PFSK-1 (cell line): ENCODE measurements at regions not wholly inside any gene's neighbourhood (a gene's known extent, or its start where the extent isn't known, plus 50 kb on each side); places are given as distances from the start of the nearest gene placed in this dataset.

Source experiments
- FOXP2 ChIP-seq: optimal IDR thresholded peaks from 2 replicates; pipeline ENCODE3; 2011; ENCODE audit warnings: borderline replicate concordance, control low read depth, inconsistent platforms; ENCODE audit not compliant: insufficient read depth; ENCODE audit errors: extremely low read length, extremely low read depth
- POLR2AphosphoS5 ChIP-seq: IDR thresholded peaks from 2 replicates; pipeline ENCODE4 v1.6.1; 2012; ENCODE audit warnings: low read depth, mild to moderate bottlenecking, control low read depth, low read length, moderate library complexity
- REST ChIP-seq, 2 experiments: IDR thresholded peaks; 2 replicates each; pipeline versions ENCODE4 v1.6.1 to v1.8.0; 2011 to 2012; ENCODE audit warnings: low read depth in 2 of 2, low read length in 2 of 2, control low read depth in 1 of 2, inconsistent platforms in 1 of 2, mild to moderate bottlenecking in 1 of 2, moderate library complexity in 1 of 2; ENCODE audit not compliant: insufficient read depth in 1 of 2

- TF ChIP-seq REST (IDR thresholded peaks at IDR 0.05; ENCODE audit: insufficient read depth in 1 of 2, low read depth in 2 of 2, low read length in 2 of 2) (no peak), POLR2AphosphoS5 (no peak), FOXP2 (no peak)
These were observed 57.2 kb upstream of the CCND2 start for GRCh38 chr12:4216187-4216927.
